ENCODE measurements at regions not wholly inside any gene's neighbourhood (a gene's known extent, or its start where the extent isn't known, plus 50 kb on each side); places are given as distances from the start of the nearest gene placed in this dataset.

DNA sequence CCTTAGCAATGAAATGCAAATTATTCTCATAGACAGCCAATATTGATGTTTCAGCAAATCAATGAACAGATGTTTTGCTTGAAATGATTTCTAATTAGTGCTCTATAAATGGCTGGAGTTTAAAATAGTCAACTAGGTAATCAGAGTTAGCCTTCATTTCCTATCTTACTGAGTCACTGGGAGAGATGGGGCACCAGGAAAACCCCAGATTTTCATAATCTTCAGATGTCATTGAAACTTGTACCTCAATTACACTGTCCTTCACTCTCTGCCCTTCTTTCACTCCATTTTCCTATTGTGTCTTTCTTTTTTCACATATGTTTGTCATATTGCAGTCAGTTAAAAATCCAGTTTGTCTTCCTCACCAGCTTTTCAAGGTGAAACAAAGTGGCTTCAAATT lies 92.7 kb downstream of the C12orf75 start:
- no peak overlapping the region for H3K4me3 ChIP-seq (ENCODE audit: low read depth, low read length)
- H3K4me2 ChIP-seq (ENCODE audit: low read length) = no peak overlapping the region
- TF ChIP-seq, protein P1, sequence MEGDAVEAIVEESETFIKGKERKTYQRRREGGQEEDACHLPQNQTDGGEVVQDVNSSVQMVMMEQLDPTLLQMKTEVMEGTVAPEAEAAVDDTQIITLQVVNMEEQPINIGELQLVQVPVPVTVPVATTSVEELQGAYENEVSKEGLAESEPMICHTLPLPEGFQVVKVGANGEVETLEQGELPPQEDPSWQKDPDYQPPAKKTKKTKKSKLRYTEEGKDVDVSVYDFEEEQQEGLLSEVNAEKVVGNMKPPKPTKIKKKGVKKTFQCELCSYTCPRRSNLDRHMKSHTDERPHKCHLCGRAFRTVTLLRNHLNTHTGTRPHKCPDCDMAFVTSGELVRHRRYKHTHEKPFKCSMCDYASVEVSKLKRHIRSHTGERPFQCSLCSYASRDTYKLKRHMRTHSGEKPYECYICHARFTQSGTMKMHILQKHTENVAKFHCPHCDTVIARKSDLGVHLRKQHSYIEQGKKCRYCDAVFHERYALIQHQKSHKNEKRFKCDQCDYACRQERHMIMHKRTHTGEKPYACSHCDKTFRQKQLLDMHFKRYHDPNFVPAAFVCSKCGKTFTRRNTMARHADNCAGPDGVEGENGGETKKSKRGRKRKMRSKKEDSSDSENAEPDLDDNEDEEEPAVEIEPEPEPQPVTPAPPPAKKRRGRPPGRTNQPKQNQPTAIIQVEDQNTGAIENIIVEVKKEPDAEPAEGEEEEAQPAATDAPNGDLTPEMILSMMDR (IDR thresholded peaks at IDR 0.05) = no peak
- no peaks in the 10 kb centered on the region for H3K9me3 ChIP-seq (ENCODE audit: control insufficient read depth, low read length)
- no peaks in the 10 kb centered on the region for H3K4me1 ChIP-seq
- H3K36me3 ChIP-seq (ENCODE audit: control insufficient read depth, insufficient read depth, low read length) = no peaks in the 10 kb centered on the region
- no peaks in the 10 kb centered on the region for H3K79me2 ChIP-seq
- no peak overlapping the region for H2AFZ ChIP-seq
- H3K27me3 ChIP-seq (ENCODE audit: control insufficient read depth, insufficient read depth, low read length) = no peaks in the 10 kb centered on the region
- H3K9ac ChIP-seq = no peak overlapping the region
- no peak overlapping the region for H3K27ac ChIP-seq

DNA sequence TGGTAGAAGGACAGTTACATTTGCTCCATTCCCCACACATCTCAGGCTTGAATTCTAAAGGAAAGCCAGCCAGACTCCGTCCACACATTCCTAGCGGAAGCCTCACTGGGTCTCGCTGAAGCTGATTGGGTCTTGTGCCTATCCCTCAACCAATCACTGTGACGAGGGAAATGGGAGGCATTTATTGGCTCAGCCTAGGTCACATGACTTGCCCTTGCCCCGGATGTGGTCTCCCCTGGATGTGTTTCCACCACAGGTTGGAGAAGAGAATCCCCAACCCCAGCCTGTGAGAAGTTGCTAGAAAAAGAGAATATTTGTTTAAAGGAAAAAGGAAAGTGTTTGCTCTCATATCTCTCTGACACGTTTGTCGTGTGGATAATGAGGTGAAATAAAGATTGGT lies 93.4 kb downstream of the C12orf75 start:
- Histone ChIP-seq H3K27ac (no peak overlapping the region), H3K4me2 (ENCODE audit: low read length) (no peak overlapping the region), H2AFZ (no peak overlapping the region), H3K79me2 (no peaks in the 10 kb centered on the region), H3K4me3 (ENCODE audit: low read depth, low read length) (no peak overlapping the region), H3K27me3 (ENCODE audit: control insufficient read depth, insufficient read depth, low read length) (no peaks in the 10 kb centered on the region), H3K9ac (no peak overlapping the region), H3K9me3 (ENCODE audit: control insufficient read depth, low read length) (no peaks in the 10 kb centered on the region), H3K4me1 (no peaks in the 10 kb centered on the region), H3K36me3 (ENCODE audit: control insufficient read depth, insufficient read depth, low read length) (no peaks in the 10 kb centered on the region)
- TF ChIP-seq, protein P1 (IDR thresholded peaks at IDR 0.05) = no peak

DNA sequence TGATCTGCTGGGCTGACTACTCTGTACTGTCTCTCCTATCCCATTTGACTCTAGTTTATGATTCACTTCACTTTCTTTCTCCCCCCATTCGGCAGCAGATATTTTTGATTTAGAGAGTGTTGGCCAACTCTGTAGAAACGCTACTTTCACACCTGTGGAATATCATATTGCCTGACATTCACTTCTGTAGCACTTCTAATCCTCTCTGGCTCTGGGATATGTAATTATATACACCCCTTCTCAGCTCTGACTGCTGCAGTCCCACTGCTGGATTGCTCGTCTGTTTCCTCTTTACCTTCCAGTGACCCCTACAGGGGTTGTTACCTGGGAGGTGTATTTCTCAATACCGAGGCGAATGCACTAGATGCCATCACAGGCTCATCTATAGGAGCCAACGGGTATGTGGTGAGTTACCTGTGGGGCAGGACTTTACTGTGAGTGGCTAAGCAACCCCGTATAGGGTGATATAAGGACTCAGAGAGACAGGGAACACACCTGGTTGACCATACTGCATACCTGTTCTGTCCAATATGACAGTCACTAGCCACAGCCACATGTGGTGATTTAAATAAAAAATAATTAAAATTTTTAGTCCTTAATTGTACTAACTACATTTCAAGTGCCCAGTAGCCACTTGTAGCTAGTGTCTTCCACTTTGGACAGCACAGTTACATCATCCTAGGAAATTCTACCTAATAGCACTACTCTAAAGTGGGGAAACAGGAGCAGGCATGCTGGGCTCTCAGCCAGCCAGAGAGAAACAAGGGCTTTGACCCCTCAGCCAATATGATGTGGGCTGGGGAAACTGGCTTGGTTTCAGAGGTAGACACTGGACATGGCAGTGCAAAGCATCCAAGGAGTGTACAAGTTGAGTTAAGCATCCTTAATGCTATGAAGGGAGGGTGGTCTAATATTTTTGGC lies 95.0 kb downstream of the C12orf75 start:
- Histone ChIP-seq H3K4me3 (ENCODE audit: low read depth, low read length) (no peak overlapping the region), H3K27ac (no peak overlapping the region), H3K36me3 (ENCODE audit: control insufficient read depth, insufficient read depth, low read length) (no peaks in the 10 kb centered on the region), H3K79me2 (no peaks in the 10 kb centered on the region), H3K9me3 (ENCODE audit: control insufficient read depth, low read length) (no peaks in the 10 kb centered on the region), H3K4me2 (ENCODE audit: low read length) (no peak overlapping the region), H3K9ac (no peak overlapping the region), H3K4me1 (no peaks in the 10 kb centered on the region), H3K27me3 (ENCODE audit: control insufficient read depth, insufficient read depth, low read length) (no peaks in the 10 kb centered on the region), H2AFZ (no peak overlapping the region)
- TF ChIP-seq, protein P1 (IDR thresholded peaks at IDR 0.05) = no peak

DNA sequence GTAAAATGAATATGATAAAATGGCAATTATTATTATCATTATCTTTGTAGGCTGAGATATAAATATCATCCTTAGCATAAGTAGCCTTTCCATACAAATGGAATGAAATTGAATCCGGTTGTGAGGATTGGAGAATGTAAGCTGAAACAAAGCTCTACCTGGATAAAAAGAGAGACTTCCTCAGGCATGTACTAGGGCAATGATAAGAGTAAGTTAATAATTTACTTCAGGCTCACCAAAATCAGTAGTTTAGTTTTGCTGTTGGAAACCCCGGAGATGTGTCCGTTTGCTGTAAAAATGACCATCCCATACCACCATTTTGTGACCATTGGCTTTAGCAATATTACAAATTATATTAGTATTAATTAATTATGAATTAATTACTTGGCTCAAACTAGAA lies 96.3 kb downstream of the C12orf75 start:
- TF ChIP-seq, protein P1 (IDR thresholded peaks at IDR 0.05) = no peak
- Histone ChIP-seq H3K9me3 (ENCODE audit: control insufficient read depth, low read length) (no peaks in the 10 kb centered on the region), H3K4me2 (ENCODE audit: low read length) (no peak overlapping the region), H3K79me2 (no peaks in the 10 kb centered on the region), H2AFZ (no peak overlapping the region), H3K27ac (no peak overlapping the region), H3K36me3 (ENCODE audit: control insufficient read depth, insufficient read depth, low read length) (no peaks in the 10 kb centered on the region), H3K9ac (no peak overlapping the region), H3K4me1 (peaks cover 3% of the 10 kb centered on the region), H3K4me3 (ENCODE audit: low read depth, low read length) (no peak overlapping the region), H3K27me3 (ENCODE audit: control insufficient read depth, insufficient read depth, low read length) (no peaks in the 10 kb centered on the region)

DNA sequence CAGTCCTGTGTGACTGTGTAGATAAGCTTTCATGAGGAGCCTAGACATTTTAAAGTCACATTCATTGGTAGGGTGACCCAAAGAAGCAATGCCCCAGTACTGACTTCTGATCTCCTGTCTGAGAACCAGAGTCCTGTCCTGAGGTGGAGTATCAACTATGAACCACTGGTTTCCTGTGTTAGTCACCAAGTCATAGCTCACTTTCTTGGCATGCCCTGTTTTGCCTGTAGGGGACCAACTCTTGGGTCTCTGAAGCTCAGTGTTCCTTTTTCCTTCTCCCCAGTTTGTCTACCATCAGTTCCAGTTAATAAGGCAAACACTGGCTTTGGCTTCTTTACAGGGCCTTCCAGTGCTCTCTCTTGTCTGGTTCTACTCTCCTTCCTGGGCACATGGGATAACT lies 97.4 kb downstream of the C12orf75 start:
- Histone ChIP-seq H3K4me2 (ENCODE audit: low read length) (no peak overlapping the region), H3K36me3 (ENCODE audit: control insufficient read depth, insufficient read depth, low read length) (no peaks in the 10 kb centered on the region), H3K4me3 (ENCODE audit: low read depth, low read length) (no peak overlapping the region), H3K79me2 (no peaks in the 10 kb centered on the region), H3K27ac (no peak overlapping the region), H3K9ac (no peak overlapping the region), H3K27me3 (ENCODE audit: control insufficient read depth, insufficient read depth, low read length) (no peaks in the 10 kb centered on the region), H3K9me3 (ENCODE audit: control insufficient read depth, low read length) (no peaks in the 10 kb centered on the region), H3K4me1 (peaks cover 3% of the 10 kb centered on the region), H2AFZ (no peak overlapping the region)
- TF ChIP-seq, protein P1 (IDR thresholded peaks at IDR 0.05) = no peak
